MG63 (cell line): ENCODE measurements at regions not wholly inside any gene's neighbourhood (a gene's known extent, or its start where the extent isn't known, plus 50 kb on each side); places are given as distances from the start of the nearest gene placed in this dataset.

Experiments
- DNase-seq: peaks from one replicate; pipeline ENCODE4 v3.0.0-alpha.2; 2020
- H3K27me3 ChIP-seq: fragments of 250-450 bp; sonication (Bioruptor Pico); 2 replicates; pipeline ENCODE4 v1.5.1; 2020; ENCODE audit warnings: mild to moderate bottlenecking, moderate library complexity
- H3K36me3 ChIP-seq: fragments of 250-450 bp; sonication (Bioruptor Pico); 2 replicates; pipeline ENCODE4 v1.5.1; 2020; ENCODE audit warnings: mild to moderate bottlenecking, moderate library complexity
- H3K4me3 ChIP-seq: fragments of 250-450 bp; sonication (Bioruptor Pico); 2 replicates; pipeline ENCODE4 v1.5.1; 2020; ENCODE audit warnings: mild to moderate bottlenecking, moderate library complexity
- H3K9me3 ChIP-seq: fragments of 250-450 bp; sonication (Bioruptor Pico); 2 replicates; pipeline ENCODE4 v1.5.1; 2020; ENCODE audit warnings: mild to moderate bottlenecking, moderate library complexity

DNA sequence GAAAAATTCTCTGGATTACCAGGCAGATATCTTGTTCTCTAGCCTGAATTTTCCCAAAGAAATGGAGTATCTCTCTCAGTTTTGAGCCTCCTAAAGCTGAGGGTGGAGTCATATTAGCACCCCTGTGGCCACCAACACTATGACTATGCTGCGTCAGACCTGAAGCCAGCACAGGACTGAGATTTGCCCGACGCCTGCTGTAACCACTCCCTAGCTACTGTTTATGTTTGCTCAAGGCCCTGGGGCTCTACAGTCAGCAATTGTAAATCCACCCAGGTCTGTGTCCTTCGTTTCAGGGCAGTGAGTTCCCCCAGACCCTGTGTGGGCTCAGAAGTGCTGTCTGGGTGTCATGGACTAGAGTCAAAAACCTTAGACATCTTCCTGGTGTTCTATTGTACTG, 61.4 kb downstream of the ZXDA start:
- no peaks in the 10 kb centered on the region for H3K27me3 ChIP-seq
- H3K9me3 ChIP-seq = no peaks in the 10 kb centered on the region
- H3K4me3 ChIP-seq = no peak overlapping the region
- no peaks in the 10 kb centered on the region for H3K36me3 ChIP-seq
- no peak for DNase-seq

DNA sequence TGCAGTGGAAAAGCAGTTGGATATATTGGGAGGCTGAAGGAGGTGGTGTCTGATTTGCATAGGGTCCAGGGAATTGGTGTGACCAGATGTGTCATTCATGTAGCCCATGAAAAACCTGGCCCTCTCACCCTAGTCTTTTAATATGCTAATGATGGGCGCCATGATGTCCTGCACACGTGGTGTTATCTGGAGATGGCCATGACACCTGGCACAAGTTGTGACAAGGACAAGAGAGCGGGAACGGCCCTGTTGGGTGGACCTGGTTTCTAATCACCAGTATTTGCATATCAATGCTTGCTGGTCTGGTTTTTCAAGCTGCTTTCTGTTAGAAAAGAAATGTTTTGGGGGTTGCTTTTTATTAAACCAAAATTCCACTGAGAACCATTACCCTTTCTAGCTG, 87.4 kb downstream of the ZXDA start:
- H3K4me3 ChIP-seq = no peak overlapping the region
- no peaks in the 10 kb centered on the region for H3K27me3 ChIP-seq
- no peaks in the 10 kb centered on the region for H3K36me3 ChIP-seq
- no peaks in the 10 kb centered on the region for H3K9me3 ChIP-seq
- DNase-seq = no peak

DNA sequence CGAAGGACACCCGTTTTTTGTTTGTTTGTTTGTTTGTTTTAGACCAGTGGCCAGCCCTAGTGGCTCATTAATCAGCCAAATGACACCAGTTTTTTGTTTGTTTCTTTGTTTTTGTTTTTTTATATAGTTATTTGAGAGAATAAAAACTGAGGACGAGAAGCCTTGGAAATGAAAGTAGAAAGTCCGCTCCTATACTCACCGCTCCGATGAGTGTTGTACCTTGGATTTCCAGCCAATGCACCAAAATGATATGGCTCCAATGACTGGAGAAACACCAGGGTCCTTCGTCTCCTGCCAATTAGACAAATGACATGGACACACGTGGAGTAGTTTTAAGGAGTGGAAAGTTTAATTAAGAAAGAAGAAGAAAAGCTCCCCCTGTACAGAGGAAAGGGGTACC, 87.9 kb downstream of the ZXDA start:
- Histone ChIP-seq H3K27me3 (no peaks in the 10 kb centered on the region), H3K9me3 (no peaks in the 10 kb centered on the region), H3K36me3 (no peaks in the 10 kb centered on the region), H3K4me3 (peak overlapping the region; percentile 10; the same call in 1 of the 2 replicates)
- no peak for DNase-seq

DNA sequence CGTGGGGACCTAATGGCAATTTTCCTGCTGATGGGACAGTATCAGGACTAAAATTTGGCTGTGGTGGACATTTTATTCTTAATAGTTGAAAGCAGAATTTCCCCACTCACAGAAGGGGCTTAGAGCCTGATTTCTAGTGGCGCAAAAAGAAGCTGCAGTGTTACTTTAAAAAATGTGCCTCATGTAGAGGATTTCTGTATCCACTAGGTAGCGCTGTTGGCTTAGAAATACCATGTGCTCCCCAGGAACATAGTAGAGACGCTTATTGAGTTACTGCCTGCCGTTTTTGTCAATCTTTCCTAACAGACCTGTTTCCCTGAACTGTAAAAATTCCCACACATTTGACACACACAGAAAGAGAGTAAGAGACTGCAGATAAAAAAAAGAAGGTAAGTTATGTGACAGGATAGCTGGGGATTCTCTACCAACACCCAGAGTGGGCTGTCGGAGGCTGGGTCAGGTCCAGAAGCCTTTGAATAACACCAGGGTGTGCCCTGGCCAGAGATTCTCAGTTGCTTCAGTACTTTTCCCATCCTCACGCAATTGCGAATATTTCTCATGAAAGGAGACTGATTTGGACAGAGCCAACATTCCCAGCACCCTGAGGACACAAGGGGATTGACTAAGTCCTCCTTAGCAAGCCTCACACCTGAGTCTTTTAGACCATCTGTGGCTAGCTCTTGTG, 88.4 kb downstream of the ZXDA start:
- peak overlapping the region; percentile 10; the same call in 1 of the 2 replicates for H3K4me3 ChIP-seq
- H3K36me3 ChIP-seq = no peaks in the 10 kb centered on the region
- no peaks in the 10 kb centered on the region for H3K9me3 ChIP-seq
- peak; percentile 1 for DNase-seq
- H3K27me3 ChIP-seq = no peaks in the 10 kb centered on the region

- H3K36me3 ChIP-seq = no peaks in the 10 kb centered on the region
- DNase-seq = no peak
- H3K4me3 ChIP-seq = no peak overlapping the region
- H3K9me3 ChIP-seq = no peaks in the 10 kb centered on the region
- no peaks in the 10 kb centered on the region for H3K27me3 ChIP-seq
These were observed 93.0 kb downstream of the ZXDA start for GRCh38 chrX:57817302-57817701.

DNA sequence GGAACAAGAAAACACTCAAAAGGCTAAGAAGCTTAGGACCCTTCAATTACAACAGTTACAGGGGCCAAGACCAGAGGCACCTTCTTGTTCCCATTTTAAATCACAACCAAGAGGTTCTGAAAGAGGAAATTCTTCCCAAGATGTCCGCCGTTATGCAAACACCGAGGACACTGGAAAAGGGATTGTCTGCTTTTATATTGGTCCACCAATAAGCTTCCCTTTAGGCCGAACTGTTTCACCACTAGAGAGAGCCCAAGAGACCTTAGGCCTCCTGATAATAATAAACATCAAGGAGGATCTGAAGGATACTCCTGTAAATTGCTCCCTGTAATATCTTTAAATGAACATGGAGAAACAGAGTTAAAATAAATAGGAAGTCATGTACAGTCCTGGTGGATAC, 92.6 kb upstream of the NLRP2B start:
- no peak overlapping the region for H3K4me3 ChIP-seq

DNA sequence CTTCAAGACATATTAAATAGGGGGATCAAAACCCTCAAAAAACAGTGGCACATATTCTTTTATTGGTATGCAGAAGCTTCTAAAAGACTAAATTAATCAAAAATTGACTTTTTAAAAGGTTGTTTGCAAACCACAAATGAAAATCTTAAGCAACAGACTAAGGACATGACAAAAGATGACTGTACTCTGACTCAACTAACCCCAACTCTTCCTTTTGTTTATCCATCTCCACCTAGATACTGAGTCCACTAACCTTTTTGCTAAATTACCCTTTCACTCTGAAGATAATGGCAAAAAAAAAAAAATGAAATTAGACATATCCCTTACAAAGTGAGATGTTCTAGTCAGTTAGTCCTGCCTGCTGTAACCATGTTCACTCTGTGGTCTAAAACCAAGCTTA, 91.6 kb upstream of the NLRP2B start:
- Histone ChIP-seq H3K9me3 (no peaks in the 10 kb centered on the region), H3K4me3 (no peak overlapping the region), H3K36me3 (no peaks in the 10 kb centered on the region), H3K27me3 (no peaks in the 10 kb centered on the region)
- no peak for DNase-seq

More for the DNA sequence above, 92.6 kb upstream of the NLRP2B start:
- no peak for DNase-seq
- Histone ChIP-seq H3K9me3 (no peaks in the 10 kb centered on the region), H3K36me3 (no peaks in the 10 kb centered on the region), H3K27me3 (no peaks in the 10 kb centered on the region)

DNA sequence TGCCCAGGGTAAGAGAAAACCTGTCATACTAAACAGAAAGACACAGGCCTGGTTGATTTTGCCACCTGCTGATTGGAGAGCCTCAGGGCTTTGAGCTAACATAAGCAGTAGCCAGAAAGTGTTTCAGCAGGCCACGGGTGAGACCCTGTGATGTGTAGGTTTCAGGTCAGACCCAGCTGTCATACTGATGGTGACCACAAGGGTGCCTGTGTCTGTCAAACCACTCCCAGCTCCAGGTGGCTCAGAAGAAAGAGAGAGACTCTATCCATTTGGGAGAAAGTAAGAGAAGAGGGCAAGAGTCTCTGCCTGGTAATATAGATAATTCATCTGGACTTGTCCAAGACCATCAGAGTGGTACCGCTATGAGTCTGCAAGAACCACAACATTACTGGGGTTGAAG, 72.8 kb upstream of the NLRP2B start:
- Histone ChIP-seq H3K36me3 (no peaks in the 10 kb centered on the region), H3K27me3 (no peaks in the 10 kb centered on the region), H3K4me3 (no peak overlapping the region), H3K9me3 (no peaks in the 10 kb centered on the region)
- DNase-seq = no peak

DNA sequence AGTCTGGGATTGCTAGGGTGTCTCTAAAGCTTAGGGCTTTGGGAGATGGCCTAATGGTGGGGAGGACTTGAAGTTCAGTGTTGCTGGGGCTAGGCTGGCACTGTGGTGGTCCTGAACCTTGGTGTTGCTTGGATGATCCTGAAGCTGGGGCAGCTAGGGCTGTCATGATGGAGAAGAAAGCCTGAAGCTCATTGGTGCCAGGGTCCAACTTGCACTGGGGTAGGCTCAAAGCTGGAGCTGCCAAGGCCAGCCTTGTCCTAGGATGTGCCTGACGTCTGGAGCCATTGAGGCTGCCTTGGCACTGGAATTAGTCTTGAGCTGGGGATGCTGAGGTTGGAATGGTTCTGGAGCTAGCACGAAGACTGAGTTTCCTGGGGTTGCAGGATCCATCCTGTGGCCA, 61.0 kb upstream of the NLRP2B start:
- H3K27me3 ChIP-seq = no peaks in the 10 kb centered on the region
- no peak for DNase-seq
- H3K36me3 ChIP-seq = no peaks in the 10 kb centered on the region
- H3K4me3 ChIP-seq = no peak overlapping the region
- no peaks in the 10 kb centered on the region for H3K9me3 ChIP-seq

GRCh38 chrX:57737881-57738280, 57.8 kb upstream of the NLRP2B start:
- no peak for DNase-seq
- H3K27me3 ChIP-seq = no peaks in the 10 kb centered on the region

More at GRCh38 chrX:57737881-57738280, 57.8 kb upstream of the NLRP2B start:
- Histone ChIP-seq H3K4me3 (no peak overlapping the region), H3K36me3 (no peaks in the 10 kb centered on the region), H3K9me3 (no peaks in the 10 kb centered on the region)
